GM19438 (cell line): ENCODE measurements at regions not wholly inside any gene's neighbourhood (a gene's known extent, or its start where the extent isn't known, plus 50 kb on each side); places are given as distances from the start of the nearest gene placed in this dataset.

ENCODE experiments used
- ATAC-seq: cut with Tn5 transposase; IDR thresholded peaks from one replicate; pipeline ENCODE4 v1.9.1; 2021; ENCODE audit warnings: low read depth; ENCODE audit not compliant: unreplicated experiment

DNA sequence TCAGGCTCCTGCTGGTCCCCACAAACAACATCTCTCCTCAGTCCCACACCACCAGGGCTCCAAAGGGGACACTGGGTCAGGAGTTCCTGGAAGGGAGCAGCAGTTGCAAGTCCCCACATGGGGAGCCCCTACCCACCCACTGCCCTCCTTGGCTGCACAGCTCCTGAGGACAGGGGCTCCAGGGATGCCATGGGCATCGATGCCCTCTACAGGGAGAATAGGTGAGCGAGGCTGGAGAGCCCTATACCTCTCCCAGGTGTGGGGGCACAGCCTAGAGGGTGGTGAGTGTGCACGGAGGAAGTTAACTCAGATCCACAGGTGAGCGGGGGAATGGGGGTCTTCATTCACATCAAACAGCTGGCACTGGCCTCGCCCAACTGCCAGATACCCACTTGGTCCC, 141.2 kb upstream of the LINGO1 start:
- no peak for ATAC-seq

DNA sequence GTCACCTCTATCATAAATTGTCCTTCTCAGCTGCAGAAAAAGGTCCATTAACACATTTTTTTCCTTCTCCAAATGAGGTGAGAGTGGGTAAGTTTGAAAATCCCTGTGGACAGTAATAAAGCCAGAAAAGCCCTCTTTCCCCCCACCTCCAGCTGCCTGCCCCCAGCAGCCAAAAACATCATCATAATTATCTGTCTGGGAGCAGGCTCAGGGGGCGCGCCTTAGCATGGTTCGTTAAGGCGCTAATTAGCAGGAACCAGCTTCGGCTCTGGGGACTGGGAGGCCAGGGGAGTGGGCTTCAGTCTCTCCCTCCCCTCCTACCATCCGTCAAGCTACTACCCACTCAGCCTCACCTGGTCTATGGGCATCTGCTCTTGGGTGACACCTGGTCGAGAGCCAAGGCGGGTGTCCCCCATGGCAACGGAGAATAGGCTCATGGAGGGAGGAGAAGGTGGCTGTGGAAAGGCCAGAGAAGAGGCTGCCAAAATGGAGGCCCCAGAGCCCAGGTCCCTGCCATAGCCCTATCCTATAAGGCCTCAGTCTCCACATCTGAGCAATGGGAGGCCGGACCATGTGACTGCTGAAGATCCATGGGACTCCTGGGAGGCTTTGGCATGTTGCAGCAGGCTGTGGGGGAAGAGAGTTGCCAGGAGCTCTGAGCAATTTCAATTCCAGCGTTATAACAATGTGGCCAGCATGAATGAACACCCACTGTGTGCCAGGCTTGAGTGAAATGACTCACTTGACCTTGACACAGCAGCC, 140.1 kb upstream of the LINGO1 start:
- ATAC-seq, result no peak

DNA sequence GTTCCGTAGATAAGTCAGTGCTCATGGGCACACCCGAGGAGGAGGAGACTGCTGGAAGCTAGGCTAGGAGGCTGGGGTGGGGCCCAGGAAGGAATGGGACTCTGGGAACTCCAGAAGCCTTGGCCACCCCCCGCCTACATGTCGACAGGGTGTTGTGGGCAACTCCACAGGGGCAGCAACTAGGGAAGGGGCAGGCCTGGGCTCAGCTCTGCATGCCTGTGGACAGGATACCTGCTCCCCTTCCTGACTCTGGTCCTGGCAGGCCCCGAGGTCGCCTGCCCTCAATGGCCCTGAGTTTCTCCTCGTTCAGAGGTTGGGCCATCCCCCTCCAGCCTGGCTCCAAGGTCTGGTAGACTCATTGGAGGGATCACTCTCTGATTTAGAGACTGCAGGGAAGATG, 138.9 kb upstream of the LINGO1 start:
- ATAC-seq, result no peak

- ATAC-seq, result no peak
Observed at GRCh38 chr15:77769700-77770099, 137.0 kb upstream of the LINGO1 start.

GRCh38 chr15:77768521-77769078, 135.9 kb upstream of the LINGO1 start:
- no peak for ATAC-seq

DNA sequence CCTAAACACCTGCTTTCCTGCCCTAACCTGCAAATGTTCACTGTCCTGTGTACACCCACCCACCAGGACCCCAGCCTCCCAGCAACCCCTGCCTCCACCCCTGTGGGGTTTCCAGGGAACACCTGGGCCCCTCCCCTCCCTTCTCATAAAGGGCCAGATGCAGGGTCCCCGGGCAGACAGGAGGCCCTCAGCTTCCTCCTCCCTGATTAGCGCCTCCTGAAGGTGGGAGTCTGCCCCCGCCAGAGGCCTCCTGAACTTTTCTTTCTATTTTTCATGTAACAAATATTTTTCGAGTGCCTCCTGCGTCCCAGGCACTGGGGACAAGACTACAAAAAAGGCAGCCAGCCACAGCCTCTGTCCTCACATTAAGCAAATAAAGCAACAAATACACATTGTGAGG, 135.4 kb upstream of the LINGO1 start:
- ATAC-seq, result no peak

DNA sequence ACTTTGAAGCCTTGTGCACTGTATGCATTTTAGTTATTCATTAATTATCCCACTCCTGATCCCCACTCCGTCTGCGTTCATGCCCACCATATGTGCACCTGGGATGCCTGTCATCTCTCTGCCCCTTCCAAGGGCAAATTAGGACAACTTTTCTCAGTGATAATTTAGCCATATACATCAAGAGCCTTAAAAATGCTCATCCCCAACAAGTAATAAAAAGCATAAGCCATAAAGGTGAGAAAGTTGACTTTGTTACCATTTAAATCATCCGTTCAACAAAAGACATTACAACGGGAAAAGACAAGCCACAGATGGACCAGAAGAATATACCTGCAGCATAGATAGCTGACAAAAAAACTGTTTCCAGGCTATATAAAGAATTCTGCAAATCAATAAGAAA, 131.4 kb upstream of the LINGO1 start:
- ATAC-seq, result no peak

GRCh38 chr15:77762747-77763355, 130.1 kb upstream of the LINGO1 start:
- ATAC-seq, result no peak

DNA sequence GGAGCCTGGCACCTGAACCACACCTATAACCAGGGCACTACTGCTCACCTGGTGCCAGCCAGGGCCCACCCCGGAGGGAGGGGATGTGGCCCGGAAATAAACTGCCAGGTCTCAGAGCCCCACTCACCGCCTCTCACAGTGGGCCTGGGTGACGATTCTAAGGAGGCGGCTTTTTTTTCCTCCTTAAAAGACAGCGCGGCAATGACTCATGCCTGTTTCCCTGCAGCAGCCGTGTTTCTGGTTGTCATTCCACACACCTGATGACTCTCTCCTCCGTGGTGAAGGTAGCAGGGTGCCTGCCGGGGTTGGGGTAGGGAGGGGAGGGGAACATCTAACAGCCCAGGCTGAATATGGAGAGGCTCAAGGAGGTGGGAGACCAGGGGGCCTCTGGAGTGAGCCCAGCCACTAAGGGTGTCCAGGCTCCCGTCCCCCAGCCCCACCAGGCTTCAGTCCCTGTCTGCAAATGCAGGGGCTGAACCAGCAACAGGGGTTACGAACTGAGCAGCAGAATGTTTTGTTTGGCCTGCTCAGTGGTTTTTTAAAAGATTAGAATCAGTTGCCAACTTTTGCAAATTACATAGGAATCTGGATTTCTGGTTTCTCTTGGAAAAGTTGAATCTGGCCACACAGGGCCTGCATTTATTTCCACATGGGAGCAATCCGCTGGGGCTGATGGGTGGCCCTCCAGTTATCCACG, 127.3 kb upstream of the LINGO1 start:
- ATAC-seq, result no peak

DNA sequence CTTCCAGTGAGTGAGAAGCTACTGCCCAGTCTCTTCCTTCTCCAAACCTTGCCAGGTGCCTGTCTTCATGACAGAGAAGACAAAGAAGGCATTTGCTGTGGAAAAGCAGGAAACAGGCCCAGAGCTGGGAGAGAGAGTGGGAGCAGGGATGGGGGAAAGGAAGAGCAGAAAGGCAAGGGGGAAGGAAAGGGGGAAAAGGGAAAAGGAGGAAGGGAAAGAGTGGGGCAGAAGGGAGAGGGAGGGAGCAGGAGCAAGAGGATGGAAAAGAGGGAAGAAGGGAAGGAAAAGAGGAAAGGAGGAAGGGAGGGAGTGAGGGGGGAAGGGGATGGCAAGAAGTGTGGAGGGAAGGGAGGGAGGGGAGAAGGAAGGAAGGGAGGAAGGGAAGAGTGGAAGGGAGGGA, 121.2 kb upstream of the LINGO1 start:
- ATAC-seq, result no peak

- ATAC-seq, result no peak
Observed at GRCh38 chr15:77753281-77753873, 120.7 kb upstream of the LINGO1 start.

DNA sequence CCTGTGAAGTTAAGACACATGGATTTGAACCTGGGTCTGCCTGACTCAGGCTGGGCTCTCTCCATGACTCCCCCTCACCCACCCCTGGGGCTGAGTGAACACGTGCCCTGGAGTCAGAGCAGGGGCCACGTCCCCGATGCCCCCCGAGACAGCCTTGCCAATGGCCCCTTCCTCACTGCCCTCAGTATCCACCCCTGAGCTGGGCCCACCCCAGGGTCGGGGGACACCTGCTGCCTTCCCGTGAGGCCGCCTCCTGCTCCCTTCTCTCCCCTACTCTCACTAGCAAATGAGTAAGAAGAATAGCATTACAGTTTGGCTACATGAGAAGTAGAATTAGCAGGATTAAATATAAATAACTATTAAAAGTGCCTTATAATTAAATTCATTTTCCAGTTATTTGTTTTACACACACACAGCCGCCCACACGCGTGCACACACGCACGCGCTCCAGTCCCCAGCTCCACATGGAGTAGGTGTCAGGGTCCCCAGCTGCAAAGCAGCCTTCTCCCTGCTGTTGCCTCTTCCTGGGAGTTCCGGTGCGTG, 117.4 kb upstream of the LINGO1 start:
- no peak for ATAC-seq

DNA sequence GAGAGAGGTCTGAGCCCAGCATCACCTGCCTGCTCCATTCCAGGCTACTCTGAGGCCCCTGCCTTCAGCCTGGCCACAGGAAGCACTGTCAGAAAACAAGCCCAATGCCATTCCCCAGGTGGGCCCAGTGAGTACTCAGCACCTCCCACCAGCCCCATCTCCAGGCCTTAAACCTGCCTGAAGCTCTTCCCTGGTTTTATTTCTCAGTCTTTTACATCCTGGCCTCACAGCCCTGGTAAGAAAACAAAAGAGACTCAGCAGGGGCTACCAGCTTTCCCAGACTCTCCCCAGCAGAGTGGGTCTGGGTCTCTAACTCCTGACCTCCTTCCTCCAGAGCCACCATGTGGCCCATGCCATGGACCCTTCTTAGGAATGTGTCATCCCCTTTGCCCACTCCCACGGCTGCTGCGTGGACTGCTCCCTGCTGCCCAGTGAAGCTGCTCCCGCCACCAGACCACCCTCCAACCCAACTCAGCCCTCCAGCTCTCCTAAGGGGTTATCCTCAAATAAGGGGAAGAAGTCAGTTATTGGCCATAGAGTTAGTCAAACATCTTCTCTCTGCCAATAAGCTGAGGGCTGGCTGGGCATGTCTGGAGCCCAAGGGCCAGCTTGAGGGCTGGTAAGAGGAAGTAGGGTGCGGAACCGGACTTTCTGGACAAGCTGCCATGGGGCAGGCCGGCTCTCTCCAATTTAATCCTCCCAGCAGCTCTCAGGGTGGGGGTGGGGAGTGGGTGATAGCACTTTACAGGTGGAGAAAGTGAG, 116.7 kb upstream of the LINGO1 start:
- ATAC-seq, result no peak

DNA sequence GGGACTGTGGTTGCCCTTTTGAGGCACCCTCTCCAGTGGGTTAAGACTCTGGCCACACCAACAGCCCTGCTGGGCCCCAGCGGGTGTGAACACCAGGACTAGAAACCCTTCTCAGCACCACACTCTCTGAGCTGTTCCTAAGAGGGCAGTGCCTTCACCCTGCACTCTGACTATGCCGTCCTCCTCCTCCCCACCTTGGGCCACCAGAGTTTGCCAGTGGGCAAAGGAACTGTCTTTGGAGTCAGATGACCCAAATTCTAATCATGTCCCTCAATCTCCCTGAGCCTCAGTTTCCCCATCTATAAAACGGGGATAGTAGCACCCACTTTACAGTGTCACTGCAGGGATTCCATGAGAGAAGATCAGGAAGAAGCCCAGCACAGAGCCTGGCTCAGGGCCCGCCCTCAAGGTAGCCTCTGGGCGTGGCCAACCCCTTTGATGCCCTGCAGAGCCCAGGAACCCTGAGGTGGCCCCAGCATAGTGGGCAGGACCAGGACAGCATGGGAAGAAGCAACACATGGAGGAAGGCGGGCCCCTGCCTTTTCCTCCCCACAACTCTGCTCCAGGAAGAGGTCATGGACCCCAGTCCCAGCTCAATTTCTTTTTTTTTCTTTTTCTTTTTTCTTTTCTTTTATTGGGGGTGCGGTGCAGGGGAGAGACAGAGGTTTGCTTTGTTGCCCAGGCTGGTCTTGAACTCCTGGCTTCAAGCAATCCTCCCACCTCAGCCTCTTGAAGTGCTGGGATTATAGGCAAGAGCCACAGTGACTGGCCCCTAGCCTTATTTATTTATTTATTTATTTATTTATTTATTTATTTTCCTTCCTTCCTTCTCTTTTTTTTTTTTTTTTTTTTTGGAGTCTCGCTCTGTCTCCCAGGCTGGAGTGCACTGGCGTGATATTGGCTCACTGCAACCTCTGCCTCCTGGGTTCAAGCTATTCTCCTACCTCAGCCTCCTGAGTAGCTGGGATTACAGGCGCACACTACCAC, 115.7 kb upstream of the LINGO1 start:
- no peak for ATAC-seq

DNA sequence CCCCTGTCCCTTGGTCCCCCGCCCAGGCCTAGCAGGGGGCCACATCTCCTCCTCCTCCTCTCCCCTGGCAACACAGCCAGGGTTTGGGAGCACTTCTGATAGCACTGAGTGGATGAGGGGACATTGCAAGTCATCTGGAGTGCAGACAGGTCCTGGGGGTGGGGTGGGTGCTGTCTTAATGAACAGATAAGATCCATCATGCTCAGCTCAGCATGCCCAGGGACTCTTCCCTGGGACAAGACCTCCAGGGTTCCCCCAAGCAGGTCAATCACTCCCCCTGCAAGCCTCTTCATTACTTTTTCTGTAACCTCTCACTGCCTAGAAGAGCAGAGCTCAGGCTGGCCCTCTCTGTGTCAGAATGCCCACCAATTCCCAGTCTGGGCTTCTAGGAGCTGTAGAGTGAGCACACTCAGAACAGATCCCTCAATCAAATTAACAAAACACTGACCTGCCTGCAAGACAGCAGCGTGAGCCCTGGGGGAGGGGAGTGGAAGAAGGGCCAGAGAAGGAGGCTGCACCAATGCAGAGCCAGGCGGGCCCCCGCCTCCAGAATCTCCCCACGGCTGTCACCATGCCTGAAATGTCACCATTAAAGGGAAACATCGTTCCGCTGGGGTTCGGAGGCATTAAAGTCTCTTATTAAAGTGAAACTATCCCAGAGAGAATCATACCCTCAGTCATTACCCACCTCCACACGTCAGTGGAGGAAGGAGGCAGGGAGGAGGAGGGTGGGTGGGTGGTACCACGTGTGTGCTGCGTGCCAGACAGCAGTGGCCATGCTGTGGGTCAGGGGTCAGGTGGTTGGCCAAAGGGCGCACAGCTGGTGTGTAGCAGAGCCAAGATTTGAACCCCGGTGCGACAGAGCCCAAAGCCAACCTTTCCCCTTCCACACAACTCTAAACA, 114.7 kb upstream of the LINGO1 start:
- ATAC-seq, result no peak

GRCh38 chr15:77746254-77747174, 113.8 kb upstream of the LINGO1 start:
- no peak for ATAC-seq

- no peak for ATAC-seq
Observed at GRCh38 chr15:77744398-77744797, 111.7 kb upstream of the LINGO1 start.
